SIG-M5 treated with dmso at 0.1 percent for 504 hours (cell line): ENCODE measurements at regions not wholly inside any gene's neighbourhood (a gene's known extent, or its start where the extent isn't known, plus 50 kb on each side); places are given as distances from the start of the nearest gene placed in this dataset.

ENCODE experiments used
- DNase-seq: peaks from one replicate; lab custom pipeline; 2025; ENCODE audit not compliant: unreplicated experiment; lab: John Stamatoyannopoulos, UW

DNA sequence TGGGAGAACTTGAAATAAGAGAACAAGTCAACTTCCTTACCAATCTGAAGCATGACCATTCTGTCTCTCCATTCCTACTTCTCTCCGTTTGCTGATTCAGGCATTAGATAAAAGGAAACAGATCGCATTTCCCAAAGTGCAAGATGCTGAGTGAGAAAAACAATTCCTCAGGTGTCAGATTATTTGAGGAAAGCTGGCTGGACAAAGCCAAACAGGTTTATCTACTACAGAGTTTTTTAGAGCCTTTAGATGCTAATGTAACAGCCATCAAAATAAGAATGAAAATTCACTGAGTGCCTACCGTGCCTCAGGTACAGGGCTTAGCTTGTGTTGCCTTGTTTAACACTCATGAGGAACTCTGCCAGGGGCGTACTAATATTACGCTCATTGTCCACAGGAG lies 135.9 kb upstream of the MBL2 start:
- DNase-seq = no peak

DNA sequence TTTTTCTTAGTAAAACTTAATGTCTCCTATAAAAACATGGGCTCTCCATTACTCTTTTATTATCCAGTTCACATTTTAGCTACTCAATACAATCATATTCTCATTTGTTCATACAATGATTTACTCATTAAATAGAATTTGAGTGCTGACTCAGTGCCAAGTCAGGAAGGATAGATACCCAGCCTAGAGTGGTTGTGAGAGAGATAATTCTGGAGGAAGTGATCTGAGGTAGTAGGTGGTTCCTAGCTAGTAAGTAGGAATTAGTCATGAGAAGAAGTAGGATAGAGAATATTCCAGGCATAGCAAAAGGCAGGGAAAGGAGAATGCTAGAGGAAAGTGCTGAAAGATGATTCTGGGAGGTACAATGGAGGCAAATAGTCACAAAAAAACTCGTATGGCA lies 133.5 kb upstream of the MBL2 start:
- no peak for DNase-seq

DNA sequence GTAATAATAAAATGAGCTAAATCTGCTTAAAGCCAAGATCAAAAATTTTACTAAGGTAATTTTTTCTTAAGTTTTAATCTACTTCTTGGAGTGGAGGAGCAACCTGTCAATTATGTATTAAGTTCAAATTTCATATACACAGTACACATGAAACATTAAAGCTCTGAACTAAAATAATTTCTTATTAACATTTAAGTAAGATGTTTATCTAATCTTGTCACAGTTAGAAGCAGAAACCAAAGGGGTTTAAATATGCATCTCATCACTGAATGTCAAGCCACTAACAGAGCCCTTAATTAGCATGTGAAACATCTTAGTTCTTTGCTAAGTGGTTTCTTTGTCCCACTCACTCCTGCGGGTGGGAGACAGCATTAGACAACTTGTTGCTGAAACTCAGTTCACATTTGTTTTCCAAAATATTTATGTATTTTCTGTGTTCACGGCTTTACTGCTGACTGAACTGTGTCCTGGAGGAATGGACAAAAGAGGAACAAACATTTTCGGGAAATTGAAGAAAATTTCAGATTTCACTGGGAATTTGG lies 130.9 kb upstream of the MBL2 start:
- DNase-seq = no peak

DNA sequence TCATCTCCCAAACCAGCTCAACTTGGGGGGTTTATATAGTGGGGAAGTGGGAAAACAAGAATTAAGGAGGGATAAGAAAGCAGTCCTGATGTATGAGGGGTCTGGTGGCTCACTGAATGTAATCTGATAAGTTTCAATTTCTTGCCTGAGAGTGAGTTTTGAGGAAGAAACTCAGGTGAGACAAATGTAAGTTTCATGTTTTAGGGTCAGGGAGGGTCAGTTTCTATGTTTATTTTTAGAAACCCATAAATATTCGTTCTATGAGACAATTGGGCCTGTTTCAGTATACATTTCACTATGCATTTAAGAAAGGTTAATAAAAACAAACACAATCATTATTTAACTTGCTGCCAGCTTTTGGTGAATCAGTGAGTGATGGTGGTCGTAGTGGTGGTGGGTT lies 128.0 kb upstream of the MBL2 start:
- no peak for DNase-seq

DNA sequence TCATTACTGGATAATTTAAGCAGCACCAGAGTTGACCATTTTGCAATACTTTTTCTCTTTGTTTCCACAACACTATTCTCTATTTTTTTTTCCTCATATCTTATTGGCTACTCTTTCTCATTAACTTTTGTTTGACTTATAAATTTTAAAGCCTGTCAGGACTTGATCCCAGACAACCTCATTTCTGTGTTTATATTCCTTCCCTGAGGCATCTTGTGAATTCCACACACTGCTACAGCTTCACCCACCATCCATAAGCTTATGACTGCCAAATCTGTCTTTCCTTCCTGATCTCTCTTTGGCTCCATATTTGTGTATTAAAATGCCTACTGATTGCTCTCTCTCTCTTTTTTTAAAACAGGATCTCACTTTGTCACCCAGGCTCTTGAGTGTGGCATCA lies 124.6 kb upstream of the MBL2 start:
- no peak for DNase-seq

DNA sequence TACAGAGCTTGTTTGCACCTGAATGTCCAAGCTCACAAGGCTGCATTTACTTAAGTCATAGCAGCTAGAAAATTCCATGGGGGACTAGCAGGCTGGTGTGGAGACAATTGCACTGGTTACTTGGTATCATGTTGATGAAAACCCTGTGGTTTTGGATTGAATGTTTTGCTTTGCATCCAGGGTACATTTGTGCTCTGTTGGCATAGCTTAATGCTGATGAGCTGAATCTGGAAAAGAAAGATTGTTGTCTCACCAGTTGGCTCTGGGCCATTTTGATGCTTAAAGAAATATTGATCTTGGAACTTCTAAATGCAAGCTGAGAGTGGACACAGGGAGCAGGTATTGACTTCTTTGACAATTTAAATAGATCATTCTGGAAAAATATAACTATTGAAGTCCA lies 122.5 kb upstream of the MBL2 start:
- DNase-seq = no peak

DNA sequence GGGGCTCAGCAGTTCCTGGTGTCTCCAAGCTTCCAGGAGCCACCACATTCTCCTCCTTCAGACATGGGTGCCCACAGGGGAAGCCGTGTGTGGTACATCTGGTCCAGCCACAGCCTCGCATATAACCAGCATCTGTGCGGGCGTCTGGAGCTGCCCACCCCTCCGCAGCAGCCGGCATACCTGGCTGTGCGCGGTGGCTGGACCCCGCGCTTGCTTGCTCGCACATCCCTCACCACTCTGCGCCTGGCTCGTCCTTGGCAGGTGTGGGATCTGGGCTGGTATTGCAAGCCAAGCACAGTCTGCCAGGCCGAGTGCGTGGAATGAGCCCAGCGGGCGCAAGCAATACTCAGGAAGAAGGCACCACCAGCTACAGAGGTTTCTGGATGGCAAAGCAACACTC lies 117.7 kb upstream of the MBL2 start:
- DNase-seq = no peak

DNA sequence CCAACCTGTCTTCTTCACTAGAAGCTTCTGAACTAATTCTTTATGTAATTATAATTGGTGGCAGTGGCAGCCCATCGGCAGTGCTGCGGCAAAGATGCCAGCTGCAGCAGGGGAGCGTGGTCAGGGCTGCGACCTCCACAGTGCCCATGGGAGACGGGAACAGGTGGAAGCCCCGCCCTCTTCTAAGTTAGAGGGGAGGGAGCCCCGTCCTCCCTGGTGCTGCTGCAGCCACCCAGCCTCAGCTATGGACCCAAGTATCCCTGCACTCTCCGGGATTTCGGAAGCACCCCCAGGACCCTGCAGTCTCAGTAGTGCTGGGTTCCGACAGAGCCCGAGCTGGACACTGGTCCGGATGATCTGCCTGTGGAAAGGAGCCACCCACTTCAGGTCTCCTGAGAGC lies 117.0 kb upstream of the MBL2 start:
- no peak for DNase-seq

DNA sequence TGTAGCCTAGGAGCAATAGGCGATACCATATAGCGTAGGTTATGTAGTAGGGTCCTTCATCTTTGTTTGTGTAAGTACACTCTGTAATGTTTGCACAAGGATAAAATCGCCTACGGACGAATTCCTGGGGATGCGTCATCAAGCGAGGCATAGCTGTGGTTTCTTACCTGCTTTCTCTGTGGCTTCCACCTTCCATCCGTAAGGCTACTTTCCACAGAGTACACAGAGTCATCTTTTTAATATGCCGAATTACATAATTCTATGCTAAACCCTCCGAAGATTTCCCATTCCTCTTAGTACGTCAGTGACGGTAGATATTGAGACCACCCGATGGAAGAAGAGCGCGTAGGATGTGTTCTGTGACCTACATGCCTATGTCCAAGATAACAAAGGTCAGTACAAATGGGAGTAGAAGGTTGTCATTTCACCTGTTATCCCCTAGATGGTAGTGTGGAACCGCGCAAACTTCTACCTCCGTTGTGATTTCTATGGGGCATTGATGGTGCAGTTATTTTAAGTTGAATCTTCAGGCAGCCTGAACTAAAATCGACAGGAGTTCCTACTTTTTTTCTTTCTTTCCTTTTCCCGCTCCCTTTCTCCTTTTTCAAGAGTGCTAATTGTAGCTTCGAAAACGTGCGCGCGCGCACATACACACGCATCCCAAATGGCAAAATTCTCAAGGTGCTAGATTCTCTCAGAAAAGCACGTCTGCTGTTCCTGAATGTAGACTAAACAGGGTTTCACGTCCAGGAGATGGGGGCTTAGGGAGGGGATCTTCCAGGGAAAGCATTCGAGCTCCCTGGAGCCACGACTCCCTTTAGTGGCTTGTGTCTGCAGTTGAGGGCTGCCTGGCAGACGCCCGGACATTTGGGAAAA lies 111.7 kb upstream of the MBL2 start:
- DNase-seq = peak; percentile 42

DNA sequence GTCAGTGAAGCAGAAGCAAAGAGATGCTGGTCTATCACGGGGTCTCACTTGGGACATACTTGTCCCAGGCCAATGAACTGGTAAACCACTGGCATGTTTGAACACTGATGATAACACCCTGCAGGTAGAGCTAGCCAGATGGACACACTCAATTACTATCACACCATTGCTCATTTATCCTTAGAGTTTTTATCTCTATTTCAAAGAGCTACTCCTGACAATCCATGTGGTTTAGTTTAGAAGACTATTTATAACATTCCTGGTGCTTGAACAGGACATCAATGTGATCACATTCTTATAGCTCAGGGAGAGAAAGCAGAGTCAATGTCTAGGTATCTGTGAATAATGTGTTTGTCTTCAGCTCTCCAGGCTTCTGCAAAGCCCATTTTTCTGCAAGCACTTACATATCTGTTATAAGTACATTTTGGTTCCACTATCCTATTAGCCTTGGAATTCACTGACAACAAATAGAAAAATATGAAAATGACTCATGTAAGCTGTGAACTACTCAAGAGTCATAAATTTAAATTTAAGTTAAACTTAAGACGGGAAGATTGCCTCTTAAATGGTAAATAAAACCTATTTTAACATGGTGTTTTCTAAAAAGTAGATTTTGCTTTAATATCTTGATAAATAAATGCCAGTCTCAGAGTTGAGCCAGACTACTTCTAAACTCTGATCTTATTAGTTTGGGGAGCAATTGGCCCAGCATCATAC lies 106.7 kb upstream of the MBL2 start:
- DNase-seq = no peak

DNA sequence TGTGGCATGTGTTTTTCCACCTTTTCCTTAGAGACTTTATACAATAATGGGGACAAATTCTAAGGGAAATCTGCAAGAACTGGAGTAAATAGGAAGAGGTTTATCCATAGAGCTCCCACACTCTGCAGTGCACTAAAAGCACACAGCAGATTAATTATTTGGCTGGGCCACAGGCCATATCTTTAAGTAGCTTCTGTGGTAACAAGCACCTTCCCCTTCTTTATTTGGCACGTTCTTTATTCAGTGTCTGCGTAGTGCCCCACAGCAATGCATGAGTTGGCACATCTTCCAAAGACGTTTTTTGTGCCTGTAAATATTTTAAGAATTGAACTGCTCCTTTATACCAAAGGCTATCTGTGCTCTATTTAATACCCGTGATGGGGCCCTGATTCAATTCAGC lies 104.9 kb upstream of the MBL2 start:
- no peak for DNase-seq

DNA sequence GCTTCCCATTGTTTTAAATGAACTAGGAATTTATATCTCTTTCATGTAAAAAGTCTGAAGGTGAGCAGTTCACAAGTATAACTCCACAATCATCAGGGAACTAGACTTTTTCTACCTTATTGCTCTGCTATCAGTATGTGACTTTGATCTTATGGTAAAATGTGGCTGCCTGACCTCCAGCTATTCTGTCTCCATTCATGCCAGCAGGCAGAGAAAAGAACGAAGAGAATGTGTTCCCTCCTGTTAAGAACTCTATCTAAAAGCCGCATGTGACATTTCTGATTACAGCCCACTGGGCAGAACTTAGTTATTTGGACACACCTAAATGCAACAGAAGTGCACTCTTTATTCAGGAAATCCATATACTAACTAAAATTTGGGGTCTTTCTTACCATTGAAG lies 102.8 kb upstream of the MBL2 start:
- DNase-seq = no peak

DNA sequence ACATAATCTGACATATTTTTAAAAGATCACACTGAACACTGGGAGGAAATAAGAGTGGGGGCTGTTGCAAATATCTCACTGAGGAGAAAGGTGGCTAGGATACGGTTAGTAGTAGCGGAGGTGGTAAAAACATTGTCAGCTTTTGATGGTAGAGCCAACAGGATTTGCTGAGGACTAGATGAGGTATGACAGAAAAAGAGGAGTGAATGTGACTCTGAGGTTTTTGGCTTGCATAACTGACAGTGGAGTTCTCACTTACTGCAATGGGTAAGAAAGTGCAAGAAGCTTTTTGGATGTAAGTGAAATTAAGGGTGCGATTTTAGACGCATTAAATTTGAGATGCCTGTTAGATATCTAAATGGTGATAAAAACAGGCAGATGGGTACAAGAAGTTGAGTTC lies 102.0 kb upstream of the MBL2 start:
- no peak for DNase-seq

DNA sequence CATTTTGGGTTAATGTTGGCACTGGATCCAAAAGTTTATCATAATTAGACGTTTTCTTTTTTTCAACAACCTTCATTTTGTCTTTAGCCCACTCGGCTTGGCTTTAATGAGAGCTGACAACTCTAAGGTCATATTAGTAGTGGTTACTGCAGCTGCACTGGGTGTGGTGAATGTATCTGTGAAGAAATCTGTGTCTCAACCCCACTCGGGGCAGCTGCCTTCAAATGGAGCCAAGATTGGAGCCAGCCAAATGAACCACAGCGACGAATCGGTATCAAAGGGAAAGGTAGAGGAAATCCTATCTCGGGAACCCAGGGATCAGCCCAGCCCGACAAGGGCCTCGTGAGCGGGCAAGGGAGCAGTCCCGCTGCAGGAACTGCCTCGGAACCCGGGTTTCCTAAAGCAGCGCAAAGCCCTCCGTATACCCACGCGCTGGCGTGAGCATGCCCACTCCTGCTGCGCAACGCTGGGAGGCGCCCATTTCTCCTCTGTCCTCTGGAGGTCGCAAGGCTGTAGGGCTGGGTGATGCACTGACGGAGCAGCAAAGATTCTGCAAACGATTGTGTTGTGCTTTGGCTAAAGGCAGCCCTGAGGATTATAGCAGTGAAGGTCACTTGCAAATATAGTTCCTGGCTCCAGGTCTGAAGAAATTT lies 98.7 kb upstream of the MBL2 start:
- no peak for DNase-seq

DNA sequence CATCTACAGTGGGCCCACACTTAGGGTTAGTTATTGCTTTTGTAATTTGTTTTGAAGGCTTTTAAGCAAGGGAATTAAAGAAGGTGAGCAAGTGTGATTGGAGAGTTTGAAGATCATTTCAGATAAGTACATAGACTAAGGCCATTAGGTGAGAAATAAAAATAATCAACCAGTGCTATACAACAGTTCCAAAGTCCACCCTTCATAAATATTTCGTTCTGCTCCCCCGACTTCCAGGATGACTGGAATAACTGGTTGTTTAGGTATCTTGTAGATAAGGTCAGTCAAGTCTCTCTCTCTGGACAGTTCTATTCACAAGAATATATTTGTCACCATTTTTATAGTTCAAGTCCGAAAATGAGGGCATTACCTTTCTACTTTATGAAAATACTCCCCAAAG lies 98.0 kb upstream of the MBL2 start:
- no peak for DNase-seq

DNA sequence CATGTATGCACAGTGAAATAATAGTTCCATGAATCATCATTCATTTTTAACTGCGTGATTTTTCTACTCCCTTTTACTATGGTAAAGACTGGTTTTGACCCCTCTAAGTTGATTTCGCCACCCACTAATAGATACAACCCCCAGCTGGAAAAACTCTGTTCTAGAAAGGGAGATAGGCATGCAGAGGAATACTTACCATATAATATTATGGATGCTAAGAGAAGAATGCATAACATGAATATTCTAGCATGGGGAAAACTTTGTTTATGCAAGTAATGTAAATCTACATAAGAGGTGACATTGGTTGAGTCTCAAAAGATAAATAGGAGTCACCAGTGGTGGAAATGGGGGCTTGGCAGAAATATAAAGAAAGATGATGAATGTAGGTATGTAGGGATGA lies 97.3 kb upstream of the MBL2 start:
- no peak for DNase-seq

DNA sequence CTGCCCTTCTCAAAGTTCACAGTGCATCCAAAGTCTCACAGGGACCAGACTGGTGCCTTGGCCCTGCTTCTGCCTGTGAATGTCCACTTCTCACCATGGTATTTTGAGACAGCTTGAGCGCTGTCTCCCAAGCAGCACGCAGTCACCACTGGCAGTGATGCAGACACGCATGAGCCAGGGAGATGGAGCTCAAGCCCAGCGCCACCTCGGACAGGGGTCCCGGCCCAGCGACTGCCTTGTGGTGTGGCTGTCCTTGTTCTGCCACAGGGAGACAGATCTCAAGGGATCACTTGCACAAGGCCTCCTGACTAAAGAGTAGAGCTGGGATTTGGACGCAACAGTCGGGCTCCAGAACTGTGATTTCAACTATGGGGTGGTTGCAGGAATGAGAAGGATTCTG lies 92.6 kb upstream of the MBL2 start:
- no peak for DNase-seq

DNA sequence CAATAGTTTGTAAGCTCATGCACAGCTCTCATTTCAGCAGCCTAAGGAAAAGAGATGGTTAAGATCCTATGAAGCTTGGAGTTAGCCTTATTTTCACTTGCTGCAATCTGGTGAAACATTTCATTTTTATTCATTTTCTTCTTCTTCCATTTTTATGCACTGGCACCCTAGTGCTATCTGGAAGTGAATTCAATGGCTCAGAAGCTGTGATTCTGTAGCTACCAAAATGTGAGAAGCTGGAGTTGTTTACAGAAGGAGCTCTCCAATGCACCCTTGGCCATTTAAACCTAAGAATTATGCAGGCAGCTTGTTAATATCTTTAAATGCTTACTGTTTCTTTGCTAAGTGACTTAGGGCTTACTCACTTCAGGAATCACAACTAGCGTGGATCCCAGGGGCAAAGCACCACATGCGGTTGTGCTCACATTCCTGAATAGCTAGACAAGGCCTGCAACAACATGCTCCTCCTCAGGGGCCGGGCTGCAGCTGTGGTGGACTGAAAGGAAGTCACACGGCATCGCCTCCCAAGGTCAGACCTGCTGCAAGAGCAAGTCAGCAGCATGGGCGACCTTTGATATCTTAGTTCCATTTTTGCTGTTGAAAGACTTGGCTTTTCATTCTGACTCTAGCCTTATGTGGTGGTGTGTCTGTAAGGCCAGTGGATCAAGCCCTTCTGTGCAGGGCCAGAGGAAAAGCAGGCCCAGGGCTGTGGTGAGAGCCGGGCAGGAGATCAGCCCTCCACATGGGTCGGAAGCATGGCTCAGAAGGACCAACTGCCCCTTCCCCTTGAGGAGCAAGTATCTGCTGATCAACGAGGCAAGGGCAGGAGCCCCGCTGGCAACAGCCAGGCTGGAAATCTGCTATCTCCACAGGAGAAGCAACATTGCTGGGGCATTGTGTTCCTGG lies 91.9 kb upstream of the MBL2 start:
- no peak for DNase-seq

DNA sequence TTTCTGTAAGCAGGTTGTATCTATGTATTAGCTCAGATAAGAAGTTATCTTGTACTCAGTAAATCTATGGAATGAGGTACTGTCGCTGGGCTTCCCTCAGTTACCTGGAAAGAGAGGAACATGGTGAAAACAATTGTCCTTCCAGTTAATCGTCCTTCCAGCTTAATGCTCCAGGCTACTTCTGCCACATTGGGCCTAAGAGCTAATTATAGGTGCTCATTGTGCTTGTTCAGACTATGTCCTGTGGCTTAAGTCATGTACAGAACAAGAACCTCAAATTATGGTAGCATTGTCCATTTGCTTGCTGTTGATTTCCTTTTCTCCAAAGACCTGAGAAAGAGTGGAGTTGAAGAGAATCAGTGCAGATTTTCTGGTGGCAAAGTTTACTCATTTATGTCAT lies 86.1 kb upstream of the MBL2 start:
- DNase-seq = no peak

DNA sequence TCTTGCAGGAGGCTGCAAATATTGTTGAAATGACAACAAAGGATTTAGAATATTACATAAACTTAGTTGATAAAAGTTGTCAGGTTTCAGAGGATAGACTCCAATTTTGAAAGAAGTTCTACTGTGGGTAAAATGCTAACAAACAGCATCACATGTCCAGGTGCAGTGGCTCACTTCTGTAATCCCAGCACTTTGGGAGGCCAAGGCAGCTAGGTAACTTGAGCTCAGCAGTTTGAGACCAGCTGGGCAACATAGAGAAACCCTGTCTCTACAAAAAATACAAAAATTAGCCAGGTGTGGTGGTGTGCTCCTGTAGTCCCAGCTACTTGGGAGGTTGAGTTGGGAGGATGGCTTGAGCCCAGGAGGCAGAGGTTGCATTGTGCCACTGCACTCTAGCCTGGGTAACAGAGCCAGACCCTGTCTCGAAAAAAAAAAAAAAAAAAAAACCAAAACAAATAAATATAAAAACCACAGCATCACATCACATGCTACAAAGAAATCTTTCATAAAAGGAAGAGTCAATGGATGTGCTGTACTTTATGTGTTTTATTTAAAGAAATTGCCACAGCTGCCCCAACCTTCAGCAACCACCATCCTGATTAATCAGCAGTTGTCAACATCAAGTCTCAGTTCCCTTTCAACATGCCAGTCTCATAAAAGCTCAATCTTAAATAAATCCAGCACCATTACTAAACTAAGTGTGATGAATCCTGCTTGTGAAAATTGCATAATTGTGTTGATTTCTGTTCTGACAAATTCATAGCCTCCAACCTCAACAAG lies 83.2 kb upstream of the MBL2 start:
- no peak for DNase-seq
